ENCODE measurements at regions not wholly inside any gene's neighbourhood (a gene's known extent, or its start where the extent isn't known, plus 50 kb on each side); places are given as distances from the start of the nearest gene placed in this dataset.

DNA sequence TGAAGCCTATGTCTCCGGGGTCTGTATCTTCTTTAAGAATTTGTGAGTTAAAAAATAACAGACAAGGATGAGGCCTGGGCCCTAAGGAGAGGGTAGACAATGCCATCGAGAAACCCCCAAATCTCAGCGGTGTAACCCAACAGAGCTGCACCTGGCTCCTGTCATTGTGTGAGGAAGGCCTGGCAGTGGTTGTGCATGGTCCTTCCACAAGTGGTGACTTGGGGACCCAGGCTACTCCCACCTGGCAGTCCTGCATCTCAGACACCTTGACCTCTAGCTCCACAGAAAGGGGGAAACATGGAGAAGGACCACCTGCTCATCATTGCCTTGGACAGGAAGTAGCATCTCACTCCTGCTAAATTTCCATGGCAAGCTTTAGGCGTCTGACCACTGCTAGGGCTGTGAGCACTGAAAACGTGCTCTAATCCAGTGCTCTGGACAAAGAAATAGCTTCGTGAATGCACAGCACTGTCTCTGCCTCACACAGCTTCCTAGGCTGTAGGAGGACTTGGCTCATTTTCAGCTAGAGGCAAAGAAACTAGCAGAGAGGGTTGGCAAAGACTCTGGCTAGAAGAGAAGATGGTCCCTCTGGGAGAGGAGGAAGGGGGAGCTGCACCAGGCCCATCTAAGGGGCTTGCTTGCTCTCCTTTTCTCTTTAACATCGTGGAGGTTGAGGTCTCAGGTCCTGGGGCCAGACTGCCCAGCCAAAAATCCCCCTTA, 273.9 kb upstream of the ZMIZ1 start:
- H3K9me3 ChIP-seq (replicated peaks in 1 of 11), result peaks cover 10 to 15% (median 12%) of the 10 kb centered on the region in 11 experiments; a peak in 20 of 22 replicates
- TF ChIP-seq Cebpa-rat (IDR thresholded peaks at IDR 0.05), result no peak
- no peaks in the 10 kb centered on the region for H3K4me1 ChIP-seq
- no peaks in the 10 kb centered on the region; a peak in 1 of 22 replicates for H3K36me3 ChIP-seq
- no peak overlapping the region for H3K27ac ChIP-seq
- no peaks in the 10 kb centered on the region for H3K27me3 ChIP-seq
- no peak overlapping the region for H3K4me2 ChIP-seq
- no peak overlapping the region for H3K9ac ChIP-seq
- H3K4me3 ChIP-seq, result no peak overlapping the region
- no peaks in the 10 kb centered on the region for H4K20me1 ChIP-seq

DNA sequence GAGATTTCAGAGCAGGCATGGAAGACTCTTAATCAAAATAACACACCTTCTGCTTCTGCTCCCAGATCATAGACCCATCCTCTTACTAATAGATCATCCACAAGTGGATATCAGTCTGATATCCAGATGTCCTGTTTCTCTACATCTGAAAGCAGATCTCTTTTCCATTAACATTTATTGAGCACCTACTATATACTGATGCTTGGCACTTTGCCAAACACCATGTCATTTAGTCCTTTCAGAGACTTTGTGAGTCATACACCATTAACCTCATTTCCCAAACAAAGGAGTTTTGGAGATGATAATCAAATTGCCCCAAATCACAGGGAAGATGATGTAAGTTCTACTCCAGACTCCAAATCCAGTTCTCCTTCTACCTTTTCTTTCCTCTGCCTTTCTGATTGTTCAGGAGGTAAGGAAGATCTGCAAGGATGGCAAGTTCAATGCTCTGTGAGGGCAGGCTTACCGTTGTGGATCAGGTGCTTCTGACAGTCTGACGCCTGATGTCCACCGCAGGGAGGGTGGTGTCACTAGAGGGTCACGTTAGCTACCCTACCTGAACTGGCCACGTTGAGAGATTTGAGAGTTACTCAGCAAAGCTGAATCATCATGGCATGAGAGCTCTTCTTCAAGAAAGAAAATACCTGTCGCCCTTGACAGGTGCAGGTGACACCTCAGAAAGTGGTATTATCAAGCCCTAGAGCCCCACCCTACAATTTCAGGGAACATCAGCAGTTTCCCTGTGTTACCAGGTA, 269.6 kb upstream of the ZMIZ1 start:
- no peak overlapping the region for H3K27ac ChIP-seq
- no peak for TF ChIP-seq Cebpa-rat (IDR thresholded peaks at IDR 0.05)
- no peaks in the 10 kb centered on the region for H3K27me3 ChIP-seq

DNA sequence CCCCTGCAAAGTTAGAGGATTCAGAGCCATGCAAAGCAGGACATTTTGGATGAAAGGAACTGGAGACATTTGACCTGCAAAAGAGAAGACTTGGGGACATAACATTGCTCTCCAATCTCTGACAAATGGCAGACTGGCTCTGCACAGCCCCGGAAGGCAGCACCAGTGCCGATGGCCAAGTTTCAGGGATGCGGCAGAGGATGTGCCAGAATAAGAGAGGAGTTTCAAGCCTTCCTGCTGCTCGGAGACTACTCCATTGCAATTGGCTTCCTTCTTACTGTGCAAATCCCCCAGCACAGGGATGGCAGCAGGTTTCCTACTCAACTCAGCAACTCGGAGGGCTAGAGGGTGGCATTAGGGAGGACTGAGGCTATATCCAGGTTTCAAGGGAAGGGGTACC, 268.8 kb upstream of the ZMIZ1 start:
- Histone ChIP-seq H3K36me3 (no peaks in the 10 kb centered on the region), H3K9ac (no peak overlapping the region), H3K27me3 (no peaks in the 10 kb centered on the region), H3K9me3 (replicated peaks in 1 of 11) (no peaks in the 10 kb centered on the region), H3K27ac (no peak overlapping the region), H3K4me3 (no peak overlapping the region), H4K20me1 (no peaks in the 10 kb centered on the region; a peak in 1 of 22 replicates), H3K4me2 (no peak overlapping the region), H3K4me1 (no peaks in the 10 kb centered on the region)
- TF ChIP-seq Cebpa-rat (IDR thresholded peaks at IDR 0.05), result no peak

More for the DNA sequence above, 269.6 kb upstream of the ZMIZ1 start:
- Histone ChIP-seq H3K4me3 (no peak overlapping the region), H3K9me3 (replicated peaks in 1 of 11) (no peaks in the 10 kb centered on the region), H3K9ac (no peak overlapping the region), H3K4me1 (no peaks in the 10 kb centered on the region), H4K20me1 (no peaks in the 10 kb centered on the region; a peak in 1 of 22 replicates), H3K4me2 (no peak overlapping the region), H3K36me3 (no peaks in the 10 kb centered on the region)

DNA sequence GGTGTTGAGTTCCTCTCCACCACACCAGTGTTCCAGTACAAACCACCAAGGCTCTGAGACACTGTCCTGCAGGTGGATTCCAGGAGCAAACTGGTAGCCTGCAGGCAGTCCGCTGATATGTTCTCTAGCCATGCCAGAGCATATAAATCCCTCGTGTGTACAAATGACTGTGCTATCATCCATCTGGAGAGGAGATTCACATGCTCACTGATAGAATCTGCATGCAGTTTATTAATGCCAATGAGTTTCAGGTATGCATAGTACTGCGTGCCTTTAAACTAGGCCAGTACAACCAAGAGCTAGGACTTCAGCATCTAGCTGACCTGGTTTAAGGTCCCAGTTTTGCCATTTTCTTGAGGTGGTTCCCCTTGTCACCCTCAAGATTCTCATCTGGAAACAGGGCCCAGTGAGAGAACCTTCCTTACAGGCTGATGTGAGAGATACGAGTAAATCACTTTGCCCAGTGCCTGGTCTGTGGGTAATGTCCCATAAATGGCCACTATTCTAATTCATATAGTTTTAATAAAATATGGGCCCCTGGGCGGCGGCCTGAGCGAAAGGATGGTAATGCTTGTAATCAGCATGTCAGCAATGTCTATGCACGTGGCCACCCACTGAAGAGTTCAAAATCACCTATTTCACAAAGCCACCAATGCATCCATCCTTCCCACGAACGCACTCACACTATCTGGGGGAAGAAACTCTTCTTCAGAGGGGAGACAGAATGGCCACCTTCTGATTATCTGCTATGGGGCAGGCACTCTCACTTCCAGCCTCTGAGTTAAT, 268.0 kb upstream of the ZMIZ1 start:
- Histone ChIP-seq H3K9me3 (replicated peaks in 1 of 11) (no peaks in the 10 kb centered on the region), H3K27ac (no peak overlapping the region), H3K4me1 (no peaks in the 10 kb centered on the region), H3K9ac (no peak overlapping the region), H3K4me3 (no peak overlapping the region), H3K36me3 (no peaks in the 10 kb centered on the region), H3K4me2 (no peak overlapping the region), H4K20me1 (no peaks in the 10 kb centered on the region; a peak in 1 of 22 replicates), H3K27me3 (no peaks in the 10 kb centered on the region)
- no peak for TF ChIP-seq Cebpa-rat (IDR thresholded peaks at IDR 0.05)

DNA sequence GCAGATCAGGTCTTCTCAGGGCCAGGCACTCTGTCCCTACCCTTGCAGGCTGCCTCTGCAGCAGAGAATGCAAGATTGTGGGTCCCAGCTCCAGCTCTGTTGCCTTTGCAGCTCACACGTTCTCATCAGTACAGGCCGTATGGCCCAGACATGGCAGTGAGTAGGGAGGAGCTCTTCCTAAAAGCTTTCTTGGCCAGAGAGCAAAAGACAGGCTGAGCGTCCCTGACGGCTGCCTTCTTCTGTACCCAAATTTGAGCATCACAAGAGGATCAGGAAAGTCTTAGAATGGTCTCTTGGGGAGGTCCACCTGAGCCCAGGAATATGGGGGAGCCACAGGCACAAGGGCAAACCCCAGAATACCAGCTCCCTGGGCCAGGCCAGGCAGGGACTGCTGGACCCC, 266.3 kb upstream of the ZMIZ1 start:
- no peak overlapping the region for H3K4me3 ChIP-seq
- no peak overlapping the region for H3K9ac ChIP-seq
- no peak overlapping the region for H3K4me2 ChIP-seq
- no peaks in the 10 kb centered on the region; a peak in 1 of 22 replicates for H4K20me1 ChIP-seq
- H3K27ac ChIP-seq, result no peak overlapping the region
- H3K9me3 ChIP-seq (replicated peaks in 1 of 11), result no peaks in the 10 kb centered on the region
- H3K27me3 ChIP-seq, result no peaks in the 10 kb centered on the region
- no peaks in the 10 kb centered on the region for H3K4me1 ChIP-seq
- TF ChIP-seq Cebpa-rat (IDR thresholded peaks at IDR 0.05), result no peak
- H3K36me3 ChIP-seq, result no peaks in the 10 kb centered on the region

DNA sequence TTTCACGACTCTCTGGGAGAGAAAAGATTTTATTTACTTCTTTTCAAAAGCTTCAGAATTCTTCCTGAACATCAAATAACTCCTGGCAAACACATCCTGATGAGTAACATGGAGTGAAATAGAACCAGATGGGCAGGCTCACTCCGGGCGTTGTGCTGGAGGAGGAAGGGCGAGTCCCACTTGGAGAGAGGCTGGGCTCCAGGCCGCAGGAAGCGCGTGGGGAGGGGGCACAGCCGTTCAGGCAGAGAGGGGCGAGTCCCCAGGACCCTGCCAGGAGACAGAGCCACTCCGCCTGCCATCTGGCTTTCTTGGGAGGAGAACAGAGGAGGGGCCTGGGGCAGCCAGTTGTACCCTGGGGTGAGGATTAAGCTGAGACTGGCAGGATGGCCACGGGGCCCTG, 265.9 kb upstream of the ZMIZ1 start:
- Histone ChIP-seq H3K27ac (no peak overlapping the region), H3K4me3 (no peak overlapping the region), H4K20me1 (no peaks in the 10 kb centered on the region; a peak in 1 of 22 replicates), H3K9me3 (replicated peaks in 1 of 11) (no peaks in the 10 kb centered on the region), H3K36me3 (no peaks in the 10 kb centered on the region), H3K9ac (no peak overlapping the region), H3K27me3 (no peaks in the 10 kb centered on the region), H3K4me2 (no peak overlapping the region), H3K4me1 (no peaks in the 10 kb centered on the region)
- TF ChIP-seq Cebpa-rat (IDR thresholded peaks at IDR 0.05), result no peak

DNA sequence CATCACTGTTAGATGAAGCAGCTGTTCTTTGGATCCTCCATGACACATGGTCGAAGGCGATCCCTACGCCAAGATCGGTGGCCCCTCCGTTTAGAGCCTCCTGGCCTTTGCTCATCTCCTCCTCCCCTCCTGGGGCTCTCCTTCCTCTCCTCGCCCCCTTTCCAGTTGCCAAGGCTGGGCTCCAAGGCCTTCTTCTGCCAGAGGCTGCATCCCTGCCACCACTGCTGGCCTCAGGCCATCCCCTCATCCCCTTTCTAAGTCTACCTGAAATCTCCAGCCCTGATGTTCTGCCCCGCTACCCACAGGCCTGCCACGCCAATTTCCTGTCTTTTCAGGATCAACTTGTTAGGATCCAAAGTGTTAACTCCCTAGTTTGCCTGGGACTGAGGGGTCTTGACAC, 265.1 kb upstream of the ZMIZ1 start:
- H4K20me1 ChIP-seq, result no peaks in the 10 kb centered on the region; a peak in 1 of 22 replicates
- H3K36me3 ChIP-seq, result no peaks in the 10 kb centered on the region
- no peak overlapping the region for H3K4me3 ChIP-seq
- no peaks in the 10 kb centered on the region for H3K9me3 ChIP-seq (replicated peaks in 1 of 11)
- H3K9ac ChIP-seq, result no peak overlapping the region
- H3K4me2 ChIP-seq, result no peak overlapping the region
- no peak overlapping the region for H3K27ac ChIP-seq
- H3K4me1 ChIP-seq, result peaks cover 0 to 3% (median 0%) of the 10 kb centered on the region in 10 experiments; a peak in 3 of 20 replicates
- H3K27me3 ChIP-seq, result no peaks in the 10 kb centered on the region
- TF ChIP-seq Cebpa-rat (IDR thresholded peaks at IDR 0.05), result no peak

DNA sequence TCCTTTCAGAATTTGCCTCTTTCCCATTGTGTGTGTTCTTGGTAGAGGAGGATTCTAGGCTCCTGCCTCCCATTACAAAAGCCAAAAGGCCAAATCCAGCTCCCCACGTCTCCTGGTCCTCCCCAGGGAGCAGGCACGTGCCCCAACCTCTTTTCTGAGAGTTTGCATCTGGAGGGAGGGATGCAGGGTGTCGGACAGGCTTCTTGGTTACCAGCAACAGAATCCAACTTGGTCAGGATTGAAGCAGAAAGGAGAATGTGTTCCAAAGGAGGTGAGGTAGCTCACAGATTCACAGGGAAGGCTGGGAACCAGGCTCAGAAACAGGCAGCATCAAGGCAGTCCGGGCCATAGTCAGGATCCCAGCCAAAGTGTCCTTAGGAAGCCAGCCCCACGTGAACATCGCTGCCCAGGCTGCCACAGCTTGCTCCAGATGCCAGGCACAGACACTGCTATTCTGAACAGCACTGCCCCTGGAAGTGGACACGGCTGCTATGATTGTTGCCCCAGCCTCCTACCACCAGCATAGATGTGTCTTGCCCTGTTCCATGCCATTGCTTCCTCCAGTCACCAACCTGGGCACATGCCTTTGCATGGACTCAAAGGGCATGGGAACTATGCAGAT, 264.2 kb upstream of the ZMIZ1 start:
- no peak for TF ChIP-seq Cebpa-rat (IDR thresholded peaks at IDR 0.05)
- no peaks in the 10 kb centered on the region for H3K9me3 ChIP-seq (replicated peaks in 1 of 11)
- no peak overlapping the region for H3K27ac ChIP-seq
- H3K9ac ChIP-seq, result no peak overlapping the region
- H3K36me3 ChIP-seq, result no peaks in the 10 kb centered on the region
- H3K27me3 ChIP-seq, result no peaks in the 10 kb centered on the region
- no peaks in the 10 kb centered on the region; a peak in 1 of 22 replicates for H4K20me1 ChIP-seq
- H3K4me2 ChIP-seq, result no peak overlapping the region
- H3K4me3 ChIP-seq, result no peak overlapping the region
- peaks cover 0 to 11% (median 0%) of the 10 kb centered on the region in 10 experiments; a peak in 4 of 20 replicates for H3K4me1 ChIP-seq

DNA sequence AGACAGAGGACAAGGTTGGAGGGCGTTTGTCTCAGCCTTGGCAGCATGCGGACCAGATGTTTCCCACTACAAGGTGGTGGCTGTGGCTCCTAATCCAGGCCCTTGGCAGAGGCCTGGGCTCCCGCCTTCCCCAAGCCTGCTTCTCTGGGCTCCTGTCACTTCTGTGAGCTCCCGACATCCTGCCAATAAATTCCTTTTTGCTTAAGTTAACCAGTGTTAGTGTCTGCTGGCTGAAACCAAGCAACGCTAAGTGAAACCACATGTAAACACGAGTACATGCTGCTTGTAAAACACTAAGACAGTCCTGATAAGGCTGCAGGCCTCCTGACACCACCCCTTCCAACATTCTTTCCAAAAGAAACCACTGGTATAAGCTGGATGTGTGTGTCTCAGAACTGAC, 263.6 kb upstream of the ZMIZ1 start:
- no peaks in the 10 kb centered on the region for H3K36me3 ChIP-seq
- no peak overlapping the region for H3K27ac ChIP-seq
- H3K4me2 ChIP-seq, result no peak overlapping the region
- no peak overlapping the region for H3K9ac ChIP-seq
- H3K4me3 ChIP-seq, result no peak overlapping the region
- H3K4me1 ChIP-seq, result peaks cover 0 to 15% (median 0%) of the 10 kb centered on the region in 10 experiments; a peak in 4 of 20 replicates
- H4K20me1 ChIP-seq, result no peaks in the 10 kb centered on the region; a peak in 1 of 22 replicates
- no peaks in the 10 kb centered on the region for H3K9me3 ChIP-seq (replicated peaks in 1 of 11)
- no peaks in the 10 kb centered on the region for H3K27me3 ChIP-seq
- no peak for TF ChIP-seq Cebpa-rat (IDR thresholded peaks at IDR 0.05)

Data from BLaER1 treated with 17β-estradiol and CSF1 and Interleukin-3, amounts not matched to agents 10 nM and 100 nM (cell line).